Fibroblast of lung (primary cell): ENCODE measurements at regions not wholly inside any gene's neighbourhood (a gene's known extent, or its start where the extent isn't known, plus 50 kb on each side); places are given as distances from the start of the nearest gene placed in this dataset.

ENCODE experiments used
- DNase-seq, 2 donors: peaks; one replicate each; pipeline versions ENCODE4 v3.0.0 to v3.0.0-alpha.2; 2010; ENCODE audit warnings: low read depth in 2 of 2
- H2AFZ ChIP-seq: 2 replicates; pipeline ENCODE4 v1.5.1; 2012; ENCODE audit warnings: low read length, control low read depth, inconsistent platforms
- H3K27ac ChIP-seq: 2 replicates; pipeline ENCODE4 v1.5.1; 2011; ENCODE audit warnings: low read length, control low read depth; ENCODE audit not compliant: insufficient read depth
- H3K27me3 ChIP-seq: 2 replicates; pipeline ENCODE4 v1.5.1; 2011; ENCODE audit warnings: mild to moderate bottlenecking, low read length; ENCODE audit not compliant: control insufficient read depth, insufficient read depth
- H3K36me3 ChIP-seq: 2 replicates; pipeline ENCODE4 v1.5.1; 2011; ENCODE audit warnings: low read length; ENCODE audit not compliant: control insufficient read depth, insufficient read depth
- H3K4me1 ChIP-seq: 2 replicates; pipeline ENCODE4 v1.5.1; 2011; ENCODE audit warnings: low read length; ENCODE audit not compliant: control insufficient read depth, insufficient read depth; ENCODE audit errors: extremely low read depth
- H3K4me2 ChIP-seq: 2 replicates; pipeline ENCODE4 v1.5.1; 2011; ENCODE audit warnings: low read length, control low read depth; ENCODE audit not compliant: insufficient read depth; ENCODE audit errors: extremely low read depth
- H3K4me3 ChIP-seq, 4 experiments: fragments of 200-600 bp in 1 of 4; sonication (generic) in 1 of 4; replicated peaks in 1 of 4; 2 replicates each; pipeline ENCODE4 v1.5.1; 2011 to 2016; ENCODE audit warnings: low read length in 4 of 4, low read depth in 3 of 4, mild to moderate bottlenecking in 3 of 4, control low read depth in 2 of 4, inconsistent platforms in 1 of 4, mixed read lengths in 1 of 4; ENCODE audit not compliant: insufficient read depth in 1 of 4; ENCODE audit errors: control extremely low read depth in 1 of 4
- H3K79me2 ChIP-seq: 2 replicates; pipeline ENCODE4 v1.5.1; 2012; ENCODE audit warnings: mild to moderate bottlenecking, low read length, inconsistent platforms; ENCODE audit not compliant: control insufficient read depth, insufficient read depth
- H3K9ac ChIP-seq: 2 replicates; pipeline ENCODE4 v1.5.1; 2011; ENCODE audit warnings: mild to moderate bottlenecking, low read length, control low read depth; ENCODE audit not compliant: insufficient read depth
- H3K9me3 ChIP-seq: 2 replicates; pipeline ENCODE4 v1.5.1; 2012; ENCODE audit warnings: low read depth, low read length; ENCODE audit not compliant: control insufficient read depth, insufficient read depth
- H4K20me1 ChIP-seq: 2 replicates; pipeline ENCODE4 v1.5.1; 2011; ENCODE audit warnings: low read length; ENCODE audit not compliant: control insufficient read depth, insufficient read depth; ENCODE audit errors: extremely low read depth
- CTCF ChIP-seq, 2 donors: IDR thresholded peaks in 1 of 2; conservative IDR thresholded peaks in 1 of 2; 1 replicate in 1 of 2; 2 replicates in 1 of 2; pipeline ENCODE4 v1.5.1; 2011 to 2012; ENCODE audit warnings: low read length in 2 of 2, control low read depth in 1 of 2, inconsistent platforms in 1 of 2, low read depth in 1 of 2, mild to moderate bottlenecking in 1 of 2
- EZH2 ChIP-seq: IDR thresholded peaks from 2 replicates; pipeline ENCODE4 v1.5.1; 2012; ENCODE audit warnings: low read length, control low read depth, mild to moderate bottlenecking; ENCODE audit errors: missing control alignments

- Histone ChIP-seq H3K36me3 (no peaks in the 10 kb centered on the region), H3K27ac (no peak overlapping the region), H4K20me1 (no peaks in the 10 kb centered on the region), H3K9ac (no peak overlapping the region), H3K27me3 (peaks cover 5% of the 10 kb centered on the region), H3K9me3 (no peaks in the 10 kb centered on the region), H3K4me2 (no peak overlapping the region), H3K79me2 (no peaks in the 10 kb centered on the region), H3K4me1 (no peaks in the 10 kb centered on the region), H3K4me3 (no peak overlapping the region), H2AFZ (no peak overlapping the region)
- DNase-seq: no peak
- TF ChIP-seq CTCF (conservative IDR thresholded peaks at IDR 0.05 in 1 of 2, IDR thresholded peaks at IDR 0.05 in 1 of 2; ENCODE audit: low read depth in 1 of 2, low read length in 2 of 2) (no peak), EZH2 (no peak)
Observed at GRCh38 chr4:1561286-1561990, 122.7 kb downstream of the FAM53A start.

- TF ChIP-seq EZH2: no peak
- TF ChIP-seq CTCF (conservative IDR thresholded peaks at IDR 0.05 in 1 of 2, IDR thresholded peaks at IDR 0.05 in 1 of 2; ENCODE audit: low read depth in 1 of 2, low read length in 2 of 2): no peak
Observed at GRCh38 chr4:1559896-1560650, 124.0 kb downstream of the FAM53A start.

GRCh38 chr4:1558205-1558604 is 125.9 kb downstream of the FAM53A start:
- TF ChIP-seq EZH2: no peak
- TF ChIP-seq CTCF (conservative IDR thresholded peaks at IDR 0.05 in 1 of 2, IDR thresholded peaks at IDR 0.05 in 1 of 2; ENCODE audit: low read depth in 1 of 2, low read length in 2 of 2): no peak
- Histone ChIP-seq H3K27me3 (no peaks in the 10 kb centered on the region), H2AFZ (no peak overlapping the region)

More at GRCh38 chr4:1559896-1560650, 124.0 kb downstream of the FAM53A start:
- Histone ChIP-seq H3K4me1 (no peaks in the 10 kb centered on the region), H3K9ac (no peak overlapping the region), H3K9me3 (no peaks in the 10 kb centered on the region), H3K4me3 (no peak overlapping the region), H3K79me2 (no peaks in the 10 kb centered on the region), H3K27ac (no peak overlapping the region), H3K4me2 (no peak overlapping the region), H3K27me3 (peaks cover 5% of the 10 kb centered on the region), H2AFZ (no peak overlapping the region), H3K36me3 (no peaks in the 10 kb centered on the region), H4K20me1 (no peaks in the 10 kb centered on the region)
- DNase-seq: no peak

More at GRCh38 chr4:1558205-1558604, 125.9 kb downstream of the FAM53A start:
- Histone ChIP-seq H3K4me2 (no peak overlapping the region), H3K4me1 (no peaks in the 10 kb centered on the region), H4K20me1 (no peaks in the 10 kb centered on the region), H3K9ac (no peak overlapping the region), H3K27ac (no peak overlapping the region), H3K4me3 (no peak overlapping the region), H3K79me2 (no peaks in the 10 kb centered on the region), H3K36me3 (no peaks in the 10 kb centered on the region), H3K9me3 (no peaks in the 10 kb centered on the region)
- DNase-seq: no peak
